ENCODE measurements at regions not wholly inside any gene's neighbourhood (a gene's known extent, or its start where the extent isn't known, plus 50 kb on each side); places are given as distances from the start of the nearest gene placed in this dataset.
"Not testable (repeated sequence)": the region's sequence is repeated elsewhere in the genome, so short reads cannot be mapped to it uniquely, and the experiment has no call there.

DNA sequence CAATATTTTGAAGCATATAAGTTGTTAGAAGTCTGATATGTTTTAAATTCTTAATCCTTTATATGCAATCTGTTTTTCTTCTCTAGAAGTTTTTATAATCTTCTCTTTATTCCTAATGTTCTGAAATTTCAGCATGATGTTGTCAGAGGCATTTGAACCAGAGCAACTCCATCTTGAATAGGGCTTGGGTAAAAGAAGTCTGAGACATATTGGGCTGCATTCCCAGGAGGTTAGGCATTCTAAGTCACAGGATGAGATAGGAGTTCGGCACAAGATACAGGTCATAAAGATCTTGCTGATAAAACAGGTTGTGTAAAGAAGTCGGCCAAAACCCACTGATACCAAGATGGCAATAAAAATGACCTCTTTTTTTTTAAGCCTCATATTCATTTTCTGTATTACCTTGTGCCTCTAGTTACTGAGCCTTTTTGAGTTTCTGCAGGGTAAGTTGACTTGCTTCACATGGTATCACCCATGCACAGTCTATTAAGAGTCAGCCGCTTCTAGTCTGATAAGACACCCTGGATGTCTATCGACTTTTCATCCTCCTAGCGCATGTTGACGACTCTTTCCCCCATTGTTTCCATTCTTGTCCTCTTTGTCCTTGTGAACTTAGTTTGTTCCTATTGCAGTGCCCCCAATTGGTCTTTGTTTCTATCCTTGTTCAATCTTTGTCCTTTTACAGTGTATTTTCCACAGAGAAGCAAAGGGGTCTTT is 80.8 kb upstream of the RNU6-1 start:
- no peak for DNase-seq (ENCODE audit: low read depth, low spot score)

DNA sequence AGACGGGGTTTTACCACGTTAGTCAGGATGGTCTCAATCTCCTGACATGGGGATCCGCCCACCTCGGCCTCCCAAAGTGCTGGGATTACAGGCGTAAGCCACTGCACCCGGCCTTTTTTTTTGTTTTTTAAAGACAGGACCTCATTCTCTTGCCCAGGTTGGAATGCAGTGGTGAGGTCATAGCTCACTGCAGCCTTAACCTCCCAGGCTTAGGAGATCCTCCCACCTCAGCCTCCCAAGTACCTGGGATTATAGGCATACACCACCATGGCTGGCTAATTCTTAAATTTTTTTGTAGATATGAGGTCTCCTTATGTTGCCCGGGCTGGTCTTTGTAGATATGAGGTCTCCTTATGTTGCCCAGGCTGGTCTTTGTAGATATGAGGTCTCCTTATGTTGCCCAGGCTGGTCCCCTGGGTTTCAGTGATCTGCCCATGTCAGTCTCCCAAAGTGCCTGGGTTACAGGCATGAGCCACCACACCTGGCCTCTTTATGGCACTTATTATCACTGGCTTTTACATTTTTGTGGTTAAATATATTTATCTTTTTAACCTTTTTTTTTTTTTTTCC is 82.3 kb upstream of the RNU6-1 start:
- no peak for DNase-seq (ENCODE audit: low read depth, low spot score)

DNA sequence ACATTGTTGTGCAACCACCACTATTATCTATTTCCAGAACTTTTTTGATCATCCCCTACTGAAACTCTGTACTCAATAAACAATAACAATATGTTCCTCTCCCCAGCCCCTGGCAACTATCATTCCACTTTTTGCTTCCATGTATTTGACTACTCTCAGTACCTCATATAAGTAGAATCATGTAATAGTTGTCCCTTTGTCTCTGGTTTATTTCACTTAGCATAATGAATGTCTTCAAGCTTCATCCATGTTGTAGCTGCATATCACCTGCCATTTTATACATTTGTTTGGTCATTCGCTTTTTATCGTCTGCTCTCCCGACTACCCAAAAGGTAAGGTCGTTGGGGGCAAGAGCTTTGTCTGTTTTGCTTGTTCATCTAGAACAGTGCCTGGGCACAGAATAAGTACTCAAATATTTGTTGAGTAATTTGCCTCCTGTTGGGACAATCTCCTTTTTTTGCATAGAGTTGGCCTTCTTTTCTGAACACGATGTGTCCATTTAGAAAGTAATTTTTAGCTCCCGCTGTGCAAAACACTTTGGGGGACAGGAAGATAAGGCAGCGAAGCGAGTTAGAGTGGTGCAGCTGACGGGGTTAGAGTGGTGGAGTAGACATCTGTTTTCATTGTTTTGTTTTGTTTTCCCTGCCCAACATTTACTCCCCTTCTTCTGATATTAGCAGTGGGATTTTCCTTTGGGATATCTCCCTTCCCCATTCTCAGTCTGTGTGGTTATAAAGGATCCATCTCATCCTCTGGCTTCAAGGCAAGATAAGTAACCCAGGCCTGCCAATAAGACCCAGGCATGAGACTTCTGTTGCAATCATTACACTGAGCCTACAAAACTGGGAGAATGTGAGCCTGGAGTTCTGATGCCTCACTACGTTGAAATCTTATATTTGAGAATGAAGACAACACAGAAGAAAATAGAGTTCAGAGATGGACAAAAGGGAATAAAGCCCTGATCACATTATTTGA is 83.4 kb upstream of the RNU6-1 start:
- no peak for DNase-seq (ENCODE audit: low read depth, low spot score)

DNA sequence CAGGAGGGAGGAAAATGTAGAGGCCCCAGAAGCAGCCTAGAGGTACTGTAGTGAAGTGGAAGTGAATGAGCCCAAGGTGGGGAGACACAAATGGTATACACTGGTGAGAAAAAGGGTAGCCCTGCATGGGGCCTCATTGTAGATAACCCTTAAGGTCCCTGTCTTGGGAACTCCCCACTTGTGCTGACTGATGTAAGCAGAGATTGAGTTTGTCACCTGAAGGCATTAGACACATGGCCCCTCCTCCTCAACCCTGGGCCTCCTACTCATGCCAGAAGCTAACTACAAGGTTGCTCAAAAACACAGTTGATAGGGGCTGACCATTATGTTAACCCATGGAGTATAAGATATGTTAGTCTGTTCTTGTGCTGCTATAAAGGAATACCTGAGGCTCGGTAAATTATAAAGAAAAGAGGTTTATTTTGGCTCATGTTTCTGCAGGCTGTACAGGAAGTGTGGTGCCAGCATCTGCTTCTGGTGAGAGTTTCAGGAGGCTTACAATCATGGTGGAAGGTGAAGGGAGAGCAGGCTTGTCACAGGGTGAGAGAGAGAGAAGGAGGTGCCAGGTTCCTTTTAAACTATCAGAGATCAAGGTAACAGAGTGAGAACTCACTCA is 84.6 kb upstream of the RNU6-1 start:
- DNase-seq (ENCODE audit: low read depth, low spot score), result no peak

DNA sequence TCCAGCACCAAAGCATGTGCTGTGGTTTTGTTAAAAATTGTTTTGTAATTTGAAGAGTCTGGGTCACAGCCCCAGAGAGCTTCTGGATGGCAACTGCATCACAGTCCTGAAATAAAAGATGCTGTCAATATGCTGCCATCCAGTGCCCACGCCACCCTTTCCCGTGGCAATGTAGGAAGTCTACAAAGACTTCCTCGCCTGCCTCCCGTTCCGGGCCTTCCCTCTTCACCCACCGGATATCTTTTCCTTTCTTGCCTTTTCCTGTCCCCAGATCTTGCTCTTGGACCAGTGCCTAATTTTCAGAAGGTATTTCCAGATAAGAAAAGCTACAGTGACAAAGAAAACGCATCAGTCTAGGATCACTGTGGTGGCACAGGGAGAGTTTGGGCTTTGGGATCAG is 85.3 kb upstream of the RNU6-1 start:
- DNase-seq (ENCODE audit: low read depth, low spot score), result no peak

DNA sequence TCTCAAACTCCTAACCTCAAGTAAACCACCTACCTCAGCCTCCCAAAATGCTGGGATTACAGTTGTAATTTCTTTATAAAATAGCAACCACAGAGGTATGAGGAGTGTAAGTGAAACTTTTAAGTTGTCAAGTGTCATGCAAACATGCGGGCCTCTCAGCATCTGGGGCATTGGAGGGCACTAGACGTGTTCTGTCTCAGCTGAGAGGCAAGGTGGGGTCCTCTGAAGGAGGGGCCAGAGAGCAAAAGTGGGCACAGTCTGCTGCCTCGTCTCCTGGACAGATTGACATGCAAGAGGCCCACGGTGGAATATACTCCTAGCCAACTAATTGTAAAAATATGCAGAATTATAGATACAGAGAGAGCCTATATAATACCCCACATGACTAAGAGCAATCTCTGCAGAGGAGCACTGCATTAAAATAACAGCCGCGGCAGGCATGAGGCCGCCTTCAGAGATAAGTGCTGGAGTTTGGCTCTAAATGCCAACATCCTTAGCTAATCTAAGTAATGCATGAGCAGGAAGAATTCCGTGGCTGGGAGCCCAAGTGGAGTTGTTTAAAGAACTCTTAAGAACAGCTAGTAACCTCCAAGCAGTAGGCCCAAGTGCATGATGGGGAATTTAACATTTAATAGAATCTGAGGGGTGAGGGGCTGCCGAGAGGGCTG is 87.8 kb upstream of the RNU6-1 start:
- peak; percentile 44 for DNase-seq (ENCODE audit: low read depth, low spot score)

DNA sequence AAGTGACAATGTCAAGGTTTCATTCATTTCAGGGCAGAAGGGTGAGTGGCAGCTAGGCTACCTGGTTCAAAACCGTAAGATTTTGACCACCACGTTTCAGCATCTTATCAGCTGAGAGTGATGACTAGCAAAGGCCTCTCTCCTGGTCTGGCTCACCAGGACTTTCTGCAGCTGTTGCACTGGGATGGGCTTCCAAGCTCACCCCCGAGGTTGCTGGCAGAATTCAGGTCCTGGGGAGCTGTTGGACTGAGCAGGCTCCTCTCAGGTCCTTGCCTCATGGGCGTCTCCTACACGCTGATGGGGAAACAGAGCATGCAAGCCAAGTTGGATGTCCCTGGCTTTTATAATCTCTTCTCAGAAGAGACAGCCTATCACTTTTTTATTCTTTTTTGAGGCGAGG is 88.8 kb upstream of the RNU6-1 start:
- DNase-seq (ENCODE audit: low read depth, low spot score), result no peak

DNA sequence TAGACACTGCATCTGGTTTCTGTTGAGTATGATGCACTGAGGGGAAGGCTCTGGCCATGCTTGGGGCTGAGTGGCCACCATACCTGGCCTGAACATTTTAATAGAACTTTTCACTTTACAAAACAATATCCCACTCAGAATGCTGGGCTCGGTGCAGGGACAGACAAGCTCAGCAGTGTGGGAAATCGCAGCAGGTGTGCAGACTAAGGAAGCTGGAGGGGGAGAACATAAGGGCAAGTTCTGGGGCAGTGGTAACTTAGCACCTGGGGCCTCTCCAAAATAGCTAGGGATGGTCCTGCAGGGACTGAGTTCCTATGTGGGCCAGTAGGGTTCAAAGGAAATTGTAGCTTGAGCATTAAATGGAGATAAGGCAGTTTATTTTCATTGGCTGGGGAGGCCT is 90.9 kb upstream of the RNU6-1 start:
- no peak for DNase-seq (ENCODE audit: low read depth, low spot score)

DNA sequence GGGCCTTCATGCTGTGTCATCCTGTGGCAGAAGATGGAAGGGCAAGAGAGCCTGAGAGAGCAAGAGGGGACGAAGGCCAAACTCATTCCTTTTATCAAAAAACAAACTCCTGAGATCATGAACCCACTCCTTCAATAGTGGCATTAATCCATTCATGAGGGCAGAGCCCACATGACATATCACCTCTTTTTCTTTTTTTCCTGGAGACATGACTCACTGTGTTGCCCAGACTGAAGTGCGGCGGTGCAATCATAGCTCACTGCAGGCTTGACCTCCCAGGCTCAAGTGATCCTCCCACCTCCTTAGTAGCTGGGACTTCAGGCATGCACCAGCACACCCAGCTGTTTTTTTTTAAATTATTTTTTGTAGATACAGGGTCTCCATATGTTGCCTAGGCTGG is 92.0 kb upstream of the RNU6-1 start:
- no peak for DNase-seq (ENCODE audit: low read depth, low spot score)

DNA sequence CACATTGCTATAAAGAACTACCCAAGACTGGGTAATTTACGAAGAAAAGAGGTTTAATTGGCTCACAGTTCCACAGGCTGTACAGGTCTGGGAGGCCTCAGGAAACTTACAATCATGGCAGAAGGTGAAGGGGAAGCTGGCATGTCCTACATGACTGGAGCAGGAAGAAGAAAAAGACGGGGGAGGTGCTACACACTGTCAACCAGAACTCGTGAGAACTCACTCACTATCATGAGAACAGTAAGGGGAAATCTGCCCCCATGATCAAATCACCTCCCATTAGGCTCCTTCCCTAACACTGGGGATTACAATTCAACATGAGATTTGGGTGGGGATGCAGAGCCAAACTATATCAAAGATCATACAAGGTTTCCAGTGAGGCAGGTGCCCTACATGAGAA is 94.3 kb upstream of the RNU6-1 start:
- not testable (repeated sequence) for DNase-seq (ENCODE audit: low read depth, low spot score)

DNA sequence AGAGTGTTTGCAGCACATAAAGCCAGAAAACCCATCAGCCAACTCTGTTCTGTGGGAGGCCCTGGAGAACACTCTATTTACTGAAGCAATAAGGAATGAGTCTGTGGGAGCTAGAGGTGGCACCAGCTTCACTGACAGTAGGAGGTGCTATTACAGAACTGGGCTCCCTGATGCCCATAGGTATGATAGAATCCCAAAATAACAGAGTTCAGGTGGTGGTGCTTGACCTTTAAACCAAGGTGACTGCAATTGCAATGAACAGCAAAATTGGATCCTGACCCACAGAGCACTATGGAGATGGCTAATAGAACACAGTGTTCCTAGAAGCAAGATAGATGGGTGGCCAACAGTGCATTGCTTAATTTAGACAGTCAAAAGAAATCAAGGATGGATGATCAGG is 95.4 kb upstream of the RNU6-1 start:
- DNase-seq (ENCODE audit: low read depth, low spot score), result no peak

DNA sequence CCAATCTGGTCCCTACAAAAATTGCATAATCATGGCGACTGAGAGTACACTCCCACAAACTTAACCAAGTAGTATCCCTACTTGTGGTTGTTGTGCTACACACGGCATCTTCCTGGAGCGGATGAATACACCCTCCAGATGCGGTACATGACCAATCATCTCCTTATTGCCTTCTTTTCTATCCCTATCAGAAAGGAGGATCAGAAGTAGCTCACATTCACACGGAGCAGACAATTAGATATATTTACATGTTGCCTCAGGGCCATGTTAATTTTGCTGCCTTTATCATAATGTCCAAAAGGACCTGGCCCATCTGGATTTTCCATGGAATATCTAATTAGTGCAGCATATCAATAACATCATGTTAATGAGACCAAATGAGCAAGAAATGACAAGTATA is 96.4 kb upstream of the RNU6-1 start:
- DNase-seq (ENCODE audit: low read depth, low spot score), result no peak

DNA sequence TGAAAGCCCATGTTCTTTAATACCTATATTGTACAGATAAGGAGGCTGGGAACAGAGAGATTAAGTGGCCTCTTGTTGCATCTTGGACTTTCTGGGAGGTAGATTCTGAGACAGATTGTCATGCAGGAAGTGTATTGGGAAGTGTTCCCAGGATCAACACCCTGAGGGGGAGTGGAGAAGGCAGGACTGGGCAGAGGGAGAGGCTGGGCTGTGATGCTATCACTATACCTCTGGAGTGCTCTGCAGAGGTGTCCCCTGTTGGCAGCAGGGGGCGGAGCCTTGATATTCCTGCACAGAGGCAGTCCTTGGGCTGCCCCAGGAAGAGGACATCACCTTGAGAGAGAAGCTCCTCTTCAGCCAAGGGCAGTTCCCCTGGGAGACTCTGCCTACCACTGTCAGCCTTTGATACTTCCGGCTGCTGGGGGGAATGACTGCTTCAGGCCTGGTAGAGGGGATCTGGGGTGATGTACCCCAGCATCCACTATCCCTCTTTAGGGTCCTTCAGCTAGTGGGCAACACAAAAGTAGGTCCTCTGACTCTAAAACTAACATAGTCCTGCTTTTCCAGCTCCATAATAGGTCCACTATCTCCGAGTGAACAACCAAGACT is 97.4 kb upstream of the RNU6-1 start:
- DNase-seq (ENCODE audit: low read depth, low spot score), result no peak

DNA sequence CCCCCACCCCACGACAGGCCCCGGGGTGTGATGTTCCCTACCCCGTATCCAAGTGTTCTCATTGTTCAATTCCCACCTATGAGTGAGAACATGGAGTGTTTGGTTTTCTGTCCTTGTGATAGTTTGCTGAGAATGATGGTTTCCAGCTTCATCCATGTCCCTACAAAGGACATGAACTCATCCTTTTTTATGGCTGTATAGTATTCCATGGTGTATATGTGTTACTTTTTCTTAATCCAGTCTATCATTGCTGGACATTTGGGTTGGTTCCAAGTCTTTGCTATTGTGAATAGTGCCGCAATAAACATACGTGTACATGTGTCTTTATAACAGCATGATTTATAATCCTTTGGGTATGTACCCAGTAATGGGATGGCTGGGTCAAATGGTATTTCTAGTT is 99.3 kb upstream of the RNU6-1 start:
- not testable (repeated sequence) for DNase-seq (ENCODE audit: low read depth, low spot score)

DNA sequence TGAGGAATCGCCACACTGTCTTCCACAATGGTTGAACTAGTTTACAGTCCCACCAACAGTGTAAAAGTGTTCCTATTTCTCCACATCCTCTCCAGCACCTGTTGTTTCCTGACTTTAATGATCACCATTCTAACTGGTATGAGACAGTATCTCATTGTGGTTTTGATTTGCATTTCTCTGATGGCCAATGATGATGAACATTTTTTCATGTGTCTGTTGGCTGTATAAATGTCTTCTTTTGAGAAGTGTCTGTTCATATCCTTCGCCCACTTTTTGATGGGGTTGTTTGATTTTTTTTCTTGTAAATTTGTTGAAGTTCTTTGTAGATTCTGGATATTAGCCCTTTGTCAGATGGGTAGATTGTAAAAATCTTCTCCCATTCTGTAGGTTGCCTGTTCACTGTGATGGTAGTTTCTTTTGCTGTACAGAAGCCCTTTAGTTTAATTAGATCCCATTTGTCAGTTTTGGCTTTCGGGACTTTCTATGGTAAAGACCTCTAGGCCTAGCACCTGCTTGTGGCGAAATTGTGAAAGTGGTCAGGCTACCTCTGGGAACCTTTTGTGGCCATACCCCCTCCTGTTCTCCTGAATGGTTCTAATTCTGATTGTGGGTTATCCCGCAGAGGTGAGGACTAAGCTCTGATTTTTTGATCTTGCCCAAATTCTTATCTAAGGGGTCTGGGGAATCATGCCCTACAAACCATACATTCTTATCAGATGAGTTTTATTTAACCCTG is 99.9 kb upstream of the RNU6-1 start:
- DNase-seq (ENCODE audit: low read depth, low spot score), result not testable (repeated sequence)

DNA sequence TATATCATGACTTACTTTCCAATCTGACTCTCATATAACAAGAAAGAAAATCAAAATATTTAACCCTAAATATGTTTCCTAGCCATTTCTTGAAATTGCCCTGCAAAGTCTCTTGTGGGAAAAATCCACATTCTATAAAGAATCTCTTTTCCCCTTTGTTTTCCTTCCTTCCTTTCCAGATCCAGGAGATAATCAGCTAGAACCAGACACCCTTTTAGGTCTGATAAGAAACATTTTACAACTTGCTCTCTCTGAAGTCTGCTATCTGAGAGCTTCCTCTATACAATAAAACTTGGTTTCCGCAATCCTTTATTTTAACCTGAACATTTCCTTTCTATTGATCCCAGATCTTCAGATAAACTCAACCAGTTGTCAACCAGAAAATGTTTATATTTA is 100.5 kb upstream of the RNU6-1 start:
- DNase-seq (ENCODE audit: low read depth, low spot score), result no peak

DNA sequence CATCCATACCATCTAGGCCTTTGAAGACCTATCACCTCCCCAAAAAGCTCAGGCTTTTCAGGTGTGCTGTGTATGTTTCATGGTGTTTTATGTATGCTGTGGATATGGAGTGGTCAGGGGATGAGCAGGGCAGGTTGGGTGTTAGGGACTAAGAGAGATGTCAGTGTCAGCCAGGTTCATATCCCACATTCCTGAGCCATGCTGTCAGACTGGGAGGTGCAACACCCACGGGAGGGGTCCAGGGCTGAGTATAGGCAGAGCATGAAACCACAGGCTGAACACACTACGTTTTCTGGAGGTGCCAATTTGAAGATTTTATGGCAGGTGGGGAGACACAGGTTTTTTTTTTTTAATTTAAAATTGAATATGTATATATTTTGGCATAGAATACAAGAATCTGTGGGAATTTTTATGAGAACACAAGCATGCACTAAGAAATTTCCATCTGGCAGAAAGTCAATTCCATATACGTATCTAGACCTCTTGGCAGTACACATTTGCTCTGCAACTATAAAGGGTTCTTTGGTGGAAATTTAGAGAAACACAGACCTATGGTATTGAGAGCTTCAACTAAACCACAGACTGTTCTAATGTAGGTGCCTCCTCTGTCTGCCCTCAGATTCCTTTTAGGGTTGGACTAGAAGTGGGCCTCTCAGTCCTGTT is 101.9 kb upstream of the RNU6-1 start:
- DNase-seq (ENCODE audit: low read depth, low spot score), result no peak

DNA sequence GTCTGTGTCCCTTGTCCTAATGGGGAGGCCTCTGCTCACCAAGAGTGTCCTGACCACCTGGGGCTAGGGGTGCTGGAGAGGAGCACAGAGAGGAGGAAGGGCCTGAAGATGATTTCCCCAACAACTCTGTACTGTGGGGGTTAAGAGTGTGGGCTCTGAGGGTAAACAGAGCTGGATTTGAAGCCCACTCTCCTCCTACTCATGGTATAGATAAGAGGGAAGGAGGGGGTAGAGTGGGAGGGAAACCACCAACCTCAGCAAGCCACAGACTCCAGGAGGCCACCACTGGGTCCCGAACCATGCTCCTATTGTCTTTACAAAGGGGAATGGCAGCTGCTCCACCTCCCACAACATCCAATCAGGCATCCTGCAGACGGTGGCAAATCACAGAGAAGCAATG is 103.6 kb upstream of the RNU6-1 start:
- no peak for DNase-seq (ENCODE audit: low read depth, low spot score)

DNA sequence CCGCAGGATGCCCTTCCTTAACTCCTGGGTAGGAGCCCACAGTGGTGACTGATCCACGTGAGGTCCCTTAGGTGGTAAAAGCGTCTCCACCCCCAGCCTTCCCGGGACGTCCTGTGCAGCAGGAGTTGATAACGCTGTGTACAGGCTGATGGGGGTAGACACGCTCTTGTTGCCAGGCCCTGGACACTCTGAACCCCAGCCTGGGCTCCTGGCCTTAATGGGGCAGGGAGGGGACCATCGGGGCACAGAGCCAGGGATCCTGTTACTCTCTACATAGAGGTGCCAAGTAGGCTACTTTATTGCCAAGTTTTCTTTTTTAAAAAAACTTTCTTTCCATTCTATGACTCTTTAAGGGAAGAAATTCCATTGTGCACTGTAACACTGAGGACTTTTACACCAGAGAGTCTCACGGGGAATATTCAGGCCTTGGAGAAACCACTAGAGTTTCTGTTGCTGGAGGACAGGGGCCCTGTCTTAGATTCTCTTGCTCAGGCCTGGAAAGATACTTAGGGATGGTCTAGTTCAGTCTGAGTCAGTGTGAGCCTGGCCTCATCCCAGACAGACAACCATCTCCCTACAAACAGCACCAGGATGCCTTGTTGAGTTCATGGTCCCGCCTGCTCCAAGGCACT is 104.3 kb upstream of the RNU6-1 start:
- no peak for DNase-seq (ENCODE audit: low read depth, low spot score)
